HG03558 (cell line): ENCODE measurements at regions not wholly inside any gene's neighbourhood (a gene's known extent, or its start where the extent isn't known, plus 50 kb on each side); places are given as distances from the start of the nearest gene placed in this dataset.
"Not testable (repeated sequence)": the region's sequence is repeated elsewhere in the genome, so short reads cannot be mapped to it uniquely, and the experiment has no call there.

Experiments used
- ATAC-seq: cut with Tn5 transposase; IDR thresholded peaks from one replicate; pipeline ENCODE4 v1.9.1; 2021; ENCODE audit warnings: moderate number of reproducible peaks; ENCODE audit not compliant: unreplicated experiment; ENCODE audit errors: extremely low read depth

GRCh38 chr9:99465231-99465907 lies 243.3 kb downstream of the SEC61B start:
- ATAC-seq, result no peak

GRCh38 chr9:99466104-99466503 lies 244.0 kb downstream of the SEC61B start:
- ATAC-seq, result no peak

GRCh38 chr9:99466781-99467180 lies 244.7 kb downstream of the SEC61B start:
- ATAC-seq, result no peak

GRCh38 chr9:99471033-99471432 lies 249.0 kb downstream of the SEC61B start:
- ATAC-seq, result no peak

GRCh38 chr9:99472240-99472915 lies 250.3 kb downstream of the SEC61B start:
- ATAC-seq, result no peak

- ATAC-seq, result no peak
Measured at GRCh38 chr9:99472916-99473245, 250.8 kb downstream of the SEC61B start.

GRCh38 chr9:99474186-99474585 lies 252.1 kb downstream of the SEC61B start:
- no peak for ATAC-seq

GRCh38 chr9:99475401-99476065 lies 253.5 kb downstream of the SEC61B start:
- no peak for ATAC-seq

GRCh38 chr9:99478469-99479027 lies 256.5 kb downstream of the SEC61B start:
- ATAC-seq, result no peak

- no peak for ATAC-seq
Measured at GRCh38 chr9:99479929-99480328, 257.8 kb downstream of the SEC61B start.

- no peak for ATAC-seq
Measured at GRCh38 chr9:99485459-99485858, 263.4 kb downstream of the SEC61B start.

- no peak for ATAC-seq
Measured at GRCh38 chr9:99486684-99487083, 264.6 kb downstream of the SEC61B start.

GRCh38 chr9:99488131-99489059 lies 266.3 kb downstream of the SEC61B start:
- no peak for ATAC-seq

- no peak for ATAC-seq
Measured at GRCh38 chr9:99489060-99489413, 267.0 kb downstream of the SEC61B start.

- ATAC-seq, result no peak
Measured at GRCh38 chr9:99490729-99491128, 268.6 kb downstream of the SEC61B start.

- ATAC-seq, result peak; percentile 31
Measured at GRCh38 chr9:99491408-99492158, 269.5 kb downstream of the SEC61B start.

- ATAC-seq, result no peak
Measured at GRCh38 chr9:99497641-99498040, 275.6 kb downstream of the SEC61B start.

GRCh38 chr9:99498979-99499378 lies 276.9 kb downstream of the SEC61B start:
- ATAC-seq, result not testable (repeated sequence)

GRCh38 chr9:99505936-99506335 lies 283.9 kb downstream of the SEC61B start:
- no peak for ATAC-seq
